GM13977 (cell line): ENCODE measurements at regions not wholly inside any gene's neighbourhood (a gene's known extent, or its start where the extent isn't known, plus 50 kb on each side); places are given as distances from the start of the nearest gene placed in this dataset.

Experiments used
- DNase-seq: peaks from one replicate; pipeline ENCODE4 v3.0.0; 2012; ENCODE audit warnings: low spot score
- in situ Hi-C: fragments of 300-500 bp; cut with MboI; formaldehyde crosslinking; loops from one replicate; pipeline ENCODE4 v1.12.0; 2022; ENCODE audit warnings: low sequenced_read_pairs, low pct_unique_long_range_greater_than_20kb, mixed read lengths, inconsistent platforms; ENCODE audit not compliant: unreplicated experiment
- TF ChIP-seq, protein P1 (sequence below): IDR thresholded peaks from 2 replicates; pipeline ENCODE4 v1.5.1; 2012; ENCODE audit warnings: mild to moderate bottlenecking, control low read depth; ENCODE audit not compliant: insufficient read depth; ENCODE audit errors: extremely low read depth, missing control alignments

DNA sequence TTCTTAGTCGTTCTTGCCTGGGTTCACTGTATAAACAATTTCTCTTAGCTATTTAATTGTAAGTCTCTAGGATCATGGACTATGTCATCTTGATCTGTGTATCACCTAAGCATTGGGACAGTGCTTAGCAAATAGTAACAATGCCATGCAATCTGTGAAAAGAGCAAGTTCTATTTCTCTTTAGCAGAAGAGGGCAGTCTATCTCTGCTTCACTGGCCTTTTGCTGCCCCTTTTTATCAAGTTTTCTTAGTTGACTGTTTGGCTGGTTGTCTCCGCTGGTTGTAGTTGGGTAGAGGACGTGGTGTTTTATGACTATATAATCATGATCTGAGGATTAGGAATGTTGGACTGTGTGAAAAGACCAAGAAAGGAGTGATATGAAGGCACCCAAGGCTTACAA, 315.0 kb downstream of the JRKL start:
- in situ Hi-C loops = no loop called here
- no peak for DNase-seq
- TF ChIP-seq, protein P1, sequence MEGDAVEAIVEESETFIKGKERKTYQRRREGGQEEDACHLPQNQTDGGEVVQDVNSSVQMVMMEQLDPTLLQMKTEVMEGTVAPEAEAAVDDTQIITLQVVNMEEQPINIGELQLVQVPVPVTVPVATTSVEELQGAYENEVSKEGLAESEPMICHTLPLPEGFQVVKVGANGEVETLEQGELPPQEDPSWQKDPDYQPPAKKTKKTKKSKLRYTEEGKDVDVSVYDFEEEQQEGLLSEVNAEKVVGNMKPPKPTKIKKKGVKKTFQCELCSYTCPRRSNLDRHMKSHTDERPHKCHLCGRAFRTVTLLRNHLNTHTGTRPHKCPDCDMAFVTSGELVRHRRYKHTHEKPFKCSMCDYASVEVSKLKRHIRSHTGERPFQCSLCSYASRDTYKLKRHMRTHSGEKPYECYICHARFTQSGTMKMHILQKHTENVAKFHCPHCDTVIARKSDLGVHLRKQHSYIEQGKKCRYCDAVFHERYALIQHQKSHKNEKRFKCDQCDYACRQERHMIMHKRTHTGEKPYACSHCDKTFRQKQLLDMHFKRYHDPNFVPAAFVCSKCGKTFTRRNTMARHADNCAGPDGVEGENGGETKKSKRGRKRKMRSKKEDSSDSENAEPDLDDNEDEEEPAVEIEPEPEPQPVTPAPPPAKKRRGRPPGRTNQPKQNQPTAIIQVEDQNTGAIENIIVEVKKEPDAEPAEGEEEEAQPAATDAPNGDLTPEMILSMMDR = no peak

DNA sequence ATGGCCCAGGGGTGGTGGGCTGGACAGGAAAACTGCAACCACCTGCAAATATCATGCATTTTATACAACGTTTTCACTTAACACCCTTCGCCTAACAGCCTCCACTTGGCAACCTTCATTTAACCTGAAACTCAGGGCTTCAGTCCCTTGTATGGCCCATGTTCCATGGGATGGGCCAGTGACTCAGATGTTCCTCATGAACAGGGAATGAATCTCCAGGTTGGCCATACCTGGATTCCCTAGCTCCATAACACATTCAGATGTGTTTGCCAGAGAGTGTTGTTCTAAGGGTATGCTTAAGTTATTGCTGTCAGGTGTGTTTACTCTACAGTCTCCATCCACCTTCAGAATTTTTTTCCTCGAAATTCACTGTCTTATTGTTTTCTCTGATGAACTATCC, 316.9 kb downstream of the JRKL start:
- in situ Hi-C loops = no loop called here
- TF ChIP-seq, protein P1 = no peak
- DNase-seq = no peak

DNA sequence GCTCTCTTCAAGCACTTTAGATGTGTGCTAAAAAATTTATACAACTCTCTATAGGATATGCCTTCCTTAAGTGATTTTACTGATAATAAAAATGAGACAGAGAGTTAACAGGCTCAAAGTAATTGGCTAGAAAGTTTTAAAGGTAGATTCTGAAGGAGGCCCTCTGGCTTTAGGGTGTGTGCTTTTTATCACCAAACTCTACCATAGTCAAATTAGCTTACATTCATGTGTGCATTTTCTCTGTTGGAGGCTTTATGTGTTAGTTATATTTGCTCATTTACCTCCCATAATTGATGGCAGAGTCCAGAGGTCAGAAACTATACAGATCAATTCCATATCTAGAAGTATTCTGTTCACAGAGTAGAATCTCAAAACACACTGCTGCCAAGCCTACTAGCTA, 317.5 kb downstream of the JRKL start:
- in situ Hi-C loops = no loop called here
- TF ChIP-seq, protein P1 = no peak
- no peak for DNase-seq

DNA sequence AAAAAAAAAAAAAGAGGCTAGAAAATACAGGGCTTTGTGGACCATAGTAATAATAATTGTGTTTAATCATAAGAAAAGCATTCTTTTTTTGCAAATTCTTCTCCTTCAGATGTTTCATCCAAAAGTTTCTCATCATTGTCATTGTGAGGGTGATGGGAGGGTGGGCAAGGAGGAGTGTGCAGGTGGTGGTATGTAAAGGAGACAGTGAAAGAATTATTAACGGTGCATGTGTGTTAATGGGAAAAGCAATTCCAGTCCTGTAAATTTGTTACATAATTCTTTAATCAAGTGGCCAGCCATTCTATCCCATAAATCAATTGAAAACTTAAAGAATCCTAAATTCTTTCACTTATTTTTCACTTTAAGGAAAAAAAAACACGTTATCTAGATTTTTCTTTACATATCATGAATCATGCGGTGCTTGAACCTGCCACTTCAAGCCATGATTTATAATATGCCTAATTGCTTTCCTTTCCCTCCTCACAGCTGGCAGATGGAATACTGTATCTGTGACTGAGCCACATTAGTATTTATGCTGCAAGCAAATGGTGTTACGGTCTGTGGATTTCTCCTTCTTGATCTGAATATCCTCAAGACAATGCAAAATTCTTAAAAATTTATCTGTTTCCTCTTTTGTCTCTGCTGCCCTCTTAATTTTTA, 318.5 kb downstream of the JRKL start:
- in situ Hi-C loops = no loop called here
- DNase-seq = no peak

DNA sequence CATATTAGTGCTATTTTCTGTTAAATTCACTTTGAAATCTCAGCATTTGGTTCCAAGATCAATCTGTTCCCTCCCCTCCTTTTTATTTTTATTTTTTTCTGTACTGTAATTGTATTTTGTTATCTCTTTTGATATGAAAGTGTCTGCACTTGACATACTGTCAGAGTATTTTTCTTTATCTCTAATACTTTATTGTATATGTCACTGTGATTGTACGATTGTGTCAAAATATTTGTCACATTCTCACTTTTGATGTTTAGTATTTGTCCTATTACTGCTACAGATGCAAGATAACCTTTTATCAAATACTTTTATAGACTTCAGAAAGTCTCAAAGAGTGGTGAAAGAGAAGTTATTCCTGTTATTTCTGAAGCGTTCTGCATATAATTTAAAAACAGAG, 323.5 kb downstream of the JRKL start:
- DNase-seq = no peak
- TF ChIP-seq, protein P1 = no peak
- in situ Hi-C loops = no loop called here

More for the DNA sequence above, 318.5 kb downstream of the JRKL start:
- TF ChIP-seq, protein P1 = no peak

DNA sequence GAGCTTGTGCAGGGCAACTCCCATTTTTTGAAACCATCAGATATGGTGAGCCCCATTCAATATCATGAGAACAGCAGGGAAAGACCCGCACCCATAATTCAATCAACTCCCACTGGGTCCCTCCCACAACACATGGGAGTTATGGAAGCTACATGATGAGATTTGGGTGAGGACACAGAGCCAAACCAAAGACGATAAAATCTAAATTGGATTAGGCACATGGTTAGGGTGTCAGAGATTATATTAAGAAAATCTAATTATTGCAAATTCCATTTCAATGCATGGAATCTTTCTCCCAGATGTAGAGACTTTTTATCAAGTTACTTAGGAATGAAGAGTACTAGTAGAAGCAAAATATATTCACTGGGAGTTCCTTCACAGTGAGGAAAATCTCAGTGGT, 324.9 kb downstream of the JRKL start:
- DNase-seq = no peak
- TF ChIP-seq, protein P1 = no peak
- in situ Hi-C loops = no loop called here
